GM18873 (cell line): ENCODE measurements at regions not wholly inside any gene's neighbourhood (a gene's known extent, or its start where the extent isn't known, plus 50 kb on each side); places are given as distances from the start of the nearest gene placed in this dataset.

Source experiments
- ATAC-seq: cut with Tn5 transposase; IDR thresholded peaks from one replicate; pipeline ENCODE4 v1.9.1; 2021; ENCODE audit warnings: mild to moderate bottlenecking, moderate library complexity, moderate number of reproducible peaks; ENCODE audit not compliant: unreplicated experiment, low FRiP score

DNA sequence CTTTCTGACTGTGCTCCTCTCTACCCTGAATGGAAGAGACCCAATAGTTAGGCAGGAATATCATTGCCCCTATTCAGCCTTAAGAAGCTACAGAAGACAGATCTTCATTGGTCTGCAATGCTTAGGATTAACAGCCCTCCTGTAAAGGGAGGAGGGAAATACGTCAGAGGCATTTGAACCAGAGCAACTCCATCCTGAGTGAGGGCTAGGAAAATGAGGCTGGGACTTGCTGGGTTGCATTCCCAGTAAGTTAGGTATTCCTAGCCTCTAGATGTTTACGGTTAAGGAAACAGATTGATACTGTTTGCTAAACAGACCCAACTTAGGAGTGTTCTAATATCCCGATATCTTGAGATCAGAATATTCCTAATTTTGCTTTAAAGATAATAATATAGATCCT is 63.5 kb downstream of the PCDH18 start:
- no peak for ATAC-seq

DNA sequence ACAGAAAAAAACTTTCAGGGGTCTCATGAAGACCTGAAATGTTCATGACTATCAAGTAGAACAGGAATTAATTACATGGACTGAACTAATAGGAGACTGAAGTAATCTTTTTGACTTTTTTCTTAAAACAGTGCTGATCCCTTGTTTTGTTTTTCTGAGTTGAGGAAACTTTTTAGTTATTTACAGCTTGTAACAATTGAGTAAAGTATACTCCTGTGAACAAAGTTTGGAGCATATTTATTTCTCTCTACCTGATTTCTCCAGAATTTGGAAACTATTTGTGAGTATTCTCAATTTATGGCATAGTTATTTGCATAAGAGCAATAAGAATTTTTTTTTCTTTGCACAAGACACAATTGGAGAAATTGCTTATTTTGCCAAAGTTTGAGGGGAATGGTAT is 64.8 kb downstream of the PCDH18 start:
- ATAC-seq = no peak

DNA sequence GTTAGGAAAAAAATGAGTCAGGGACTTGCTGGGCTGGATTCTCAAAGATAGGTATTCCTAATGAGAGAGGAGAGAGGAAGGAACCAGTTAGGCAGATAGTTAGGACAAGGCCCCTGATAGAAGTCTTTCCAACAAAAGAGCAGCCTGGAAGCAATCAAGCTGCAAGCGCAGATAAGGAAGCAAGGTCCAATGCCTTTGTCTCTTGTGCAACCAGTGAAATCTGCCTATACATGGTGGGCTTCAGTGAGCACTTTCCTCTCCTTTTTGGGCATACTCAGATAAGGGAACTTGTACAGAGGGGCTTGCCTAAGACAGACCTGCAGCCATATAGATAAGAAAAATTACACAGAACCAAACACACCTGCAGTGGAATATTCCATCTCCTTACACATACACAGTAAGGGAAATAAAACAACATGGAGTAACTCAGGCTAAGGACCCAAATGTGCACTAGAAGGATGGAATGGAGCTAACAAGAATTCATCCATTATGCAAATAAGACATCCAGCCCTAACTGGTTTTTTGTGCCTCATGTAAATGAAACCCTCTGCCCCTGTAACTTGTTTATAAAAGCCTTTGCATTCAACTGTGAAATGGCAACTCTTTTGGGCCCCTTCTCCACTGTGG is 68.8 kb downstream of the PCDH18 start:
- no peak for ATAC-seq

DNA sequence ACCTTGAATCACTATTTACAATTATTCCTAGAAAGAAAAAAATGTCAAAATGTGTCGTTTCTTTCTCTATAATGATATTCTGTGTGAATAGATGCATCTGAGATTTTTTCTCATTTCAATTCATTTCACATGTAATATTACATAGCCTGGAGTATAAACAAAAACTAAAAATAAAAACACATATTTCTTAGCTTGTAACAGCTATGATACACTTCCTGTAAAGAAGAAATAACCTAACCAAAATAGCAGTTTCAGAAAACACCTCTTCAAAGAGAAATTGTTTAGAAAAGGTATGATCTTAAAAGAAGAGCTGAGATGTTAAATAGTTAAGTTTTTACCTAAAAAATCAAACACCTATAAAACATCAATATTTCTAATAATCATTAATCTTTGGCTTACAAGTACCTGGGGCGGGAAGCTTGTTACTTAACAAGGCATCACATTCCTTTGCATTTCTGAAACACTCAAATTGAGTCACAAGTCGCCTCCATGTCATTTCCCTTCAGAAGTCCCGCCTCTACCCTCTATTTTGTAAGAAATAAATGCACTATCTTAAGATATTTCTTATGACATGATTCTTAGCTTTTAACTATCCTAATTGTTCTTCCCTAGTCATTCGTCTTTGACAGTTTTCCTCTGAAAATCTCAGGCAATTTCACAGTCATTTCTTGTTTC is 76.5 kb downstream of the PCDH18 start:
- no peak for ATAC-seq

DNA sequence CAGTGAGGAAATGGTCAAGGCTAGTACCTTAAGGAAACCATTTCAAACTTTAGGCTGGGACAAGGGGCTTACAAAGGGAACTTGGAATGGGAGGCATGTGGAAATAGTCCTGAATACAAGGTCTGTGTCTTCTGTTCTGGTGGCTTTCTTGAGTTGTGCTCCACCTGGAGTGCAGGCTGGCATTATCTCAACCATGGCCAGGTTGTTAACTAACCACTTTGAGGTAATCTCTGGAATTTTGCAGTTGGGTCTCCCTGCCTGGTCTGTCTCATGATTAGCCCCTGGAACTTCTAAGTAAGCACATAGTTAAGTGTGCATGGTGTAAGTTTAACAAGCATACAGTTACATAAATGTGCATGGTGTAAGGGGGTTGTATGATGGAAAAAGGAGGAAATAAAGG is 77.5 kb downstream of the PCDH18 start:
- ATAC-seq = no peak

DNA sequence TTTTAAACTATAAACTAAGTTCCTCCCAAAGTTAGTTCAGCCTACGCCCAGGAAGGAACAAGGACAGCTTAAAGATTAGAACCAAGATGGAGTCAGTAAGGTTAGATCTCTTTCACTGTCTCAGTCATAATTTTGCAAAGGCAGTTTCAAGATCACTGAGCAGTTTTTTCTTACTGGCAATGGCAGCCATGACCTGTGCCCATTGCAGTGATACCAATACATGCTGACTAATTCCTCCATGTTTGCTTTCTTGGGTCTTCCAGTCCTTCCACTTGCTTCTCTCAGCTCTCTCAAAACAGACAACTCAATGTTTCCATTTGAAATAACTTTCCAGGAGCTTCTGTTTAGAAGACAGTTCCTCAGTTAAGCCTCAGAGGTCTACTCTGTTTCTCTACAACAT is 79.5 kb downstream of the PCDH18 start:
- ATAC-seq = no peak

DNA sequence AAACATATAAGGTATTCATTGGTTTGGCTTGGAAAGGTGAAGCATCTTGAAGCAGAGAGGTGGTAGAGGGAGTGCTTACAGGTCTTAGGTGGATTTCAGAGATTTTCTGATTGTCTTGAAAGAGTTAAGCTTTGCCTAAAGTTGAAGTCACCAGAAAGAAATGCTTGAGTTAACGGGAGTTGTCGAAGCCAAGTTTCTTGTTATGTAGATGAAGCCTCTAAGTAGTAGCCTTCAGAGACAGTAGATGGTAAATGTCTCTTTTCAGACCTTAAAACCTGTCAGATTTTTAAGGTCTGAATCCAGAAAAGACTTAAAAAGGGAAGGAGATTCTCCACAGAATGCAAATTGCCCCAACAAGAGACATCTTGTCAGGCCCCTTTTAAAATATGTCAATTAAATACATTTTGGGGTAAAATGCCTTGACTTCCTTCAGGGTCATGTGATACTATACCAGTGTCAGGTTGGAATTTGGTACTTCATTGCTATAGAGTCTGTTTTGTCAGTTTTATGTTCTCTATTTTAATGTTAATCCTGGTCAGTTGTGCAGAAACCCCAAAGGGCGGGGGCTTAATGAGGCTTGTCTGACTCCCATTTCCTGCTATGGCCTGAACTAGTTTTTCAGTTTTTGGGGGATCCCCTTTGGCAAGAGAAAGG is 81.0 kb downstream of the PCDH18 start:
- no peak for ATAC-seq

DNA sequence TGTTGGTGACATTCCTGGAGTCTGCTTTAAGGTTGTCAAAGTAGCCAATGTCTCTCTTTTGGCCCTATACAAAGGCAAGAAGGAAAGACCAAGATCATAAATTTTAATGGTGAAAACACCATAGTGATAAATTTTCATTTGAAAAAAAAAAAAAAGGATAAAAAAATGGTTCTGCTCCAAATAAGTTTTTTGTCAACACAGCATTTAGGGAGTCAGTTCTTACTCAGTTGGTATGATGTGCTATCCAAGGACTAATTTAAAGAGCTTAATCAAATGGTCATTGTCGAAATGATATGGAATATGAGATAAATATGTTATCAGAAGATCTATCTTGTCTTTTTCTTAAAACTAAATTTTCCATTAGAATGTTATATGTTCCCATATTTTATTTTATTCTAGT is 83.9 kb downstream of the PCDH18 start:
- ATAC-seq = no peak

DNA sequence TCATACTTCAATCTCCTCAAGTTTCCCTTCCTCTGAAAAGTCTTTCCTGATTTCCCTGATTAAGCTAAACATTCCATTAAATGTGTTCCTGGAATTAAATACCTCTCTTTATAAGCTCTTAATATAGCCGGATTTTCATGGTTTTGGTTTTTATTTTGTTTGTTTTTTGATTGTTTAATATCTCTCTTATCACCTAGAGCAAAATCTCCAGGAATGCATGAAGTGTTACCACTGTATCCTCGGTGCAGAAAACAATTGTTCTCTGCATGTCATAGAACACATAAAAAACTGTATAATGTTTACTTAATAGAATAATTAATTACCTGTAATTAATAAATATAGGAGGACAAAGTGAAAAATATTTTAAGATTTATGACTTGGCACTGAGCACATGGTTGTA is 86.2 kb downstream of the PCDH18 start:
- no peak for ATAC-seq

DNA sequence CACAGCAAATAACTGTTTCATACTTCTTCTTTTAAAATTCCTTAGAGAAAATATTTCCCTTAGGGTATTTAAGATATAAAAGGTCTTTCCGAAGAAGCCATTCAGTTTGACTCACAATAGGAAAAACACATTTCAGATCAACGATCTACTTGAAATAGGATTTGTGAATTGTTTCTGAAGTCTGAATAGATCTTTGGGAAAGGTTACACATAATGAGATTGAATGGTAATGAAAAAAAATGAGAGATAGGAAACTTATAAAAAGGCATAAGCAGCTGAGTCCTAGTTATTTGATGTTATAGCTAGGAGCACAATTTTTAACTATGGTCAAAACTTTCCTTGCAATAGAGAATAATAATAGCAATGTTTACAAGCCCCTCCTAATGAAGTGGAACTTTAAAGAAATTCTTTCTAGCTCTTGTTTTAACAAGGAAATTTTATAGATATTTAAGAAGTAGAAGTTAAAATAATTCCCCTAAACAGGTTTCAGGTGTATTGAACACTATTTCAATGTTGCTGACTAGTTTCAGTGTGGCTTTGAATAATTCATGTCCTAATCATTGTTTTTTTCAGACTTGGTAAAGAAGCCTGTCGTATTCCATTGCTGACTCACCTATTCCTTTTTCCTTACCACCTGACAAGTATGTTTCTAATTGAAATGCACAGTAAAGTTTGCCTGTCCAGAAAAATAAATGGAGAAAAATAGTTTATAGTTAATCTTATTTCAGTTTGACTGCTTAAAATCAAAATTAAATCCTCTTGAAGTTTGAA is 89.1 kb downstream of the PCDH18 start:
- no peak for ATAC-seq

DNA sequence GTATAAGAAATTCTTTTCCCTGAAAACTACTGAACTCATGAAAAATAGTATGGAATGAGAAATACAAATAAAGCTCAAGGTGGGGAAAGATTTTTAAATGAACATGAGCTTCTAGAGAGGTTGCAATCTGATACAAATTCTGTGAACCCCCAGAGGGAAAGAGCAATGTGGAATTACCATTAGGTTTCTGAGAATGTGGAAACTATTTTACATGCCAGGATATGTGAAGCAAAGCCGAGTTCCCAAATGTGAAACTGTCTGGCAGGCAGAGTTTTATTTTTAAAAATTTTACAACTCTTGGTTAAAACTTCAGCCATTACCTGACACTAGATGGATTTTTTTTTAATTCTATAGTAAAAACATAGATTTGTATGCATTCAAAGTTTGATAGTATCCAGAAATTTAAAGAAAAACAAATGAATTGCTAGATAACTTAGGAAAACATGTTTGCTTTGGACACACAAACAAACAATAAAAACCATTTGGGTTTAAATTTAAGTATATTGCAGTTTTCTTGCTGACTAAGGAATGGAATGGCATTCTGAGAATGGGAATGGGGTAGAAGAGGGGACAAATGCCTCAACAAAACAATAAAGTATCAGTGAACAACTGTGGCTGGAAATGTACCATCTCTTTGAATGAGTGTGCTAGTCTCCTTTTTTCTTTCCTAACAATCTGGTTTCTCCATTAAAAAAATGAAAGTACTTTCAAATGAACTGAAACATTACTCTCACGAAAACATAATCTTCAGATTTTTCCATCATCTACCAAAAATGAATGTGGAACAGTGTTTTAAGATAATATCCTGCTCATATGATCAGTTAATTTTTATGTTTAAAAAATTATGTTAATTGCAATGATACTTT is 99.6 kb downstream of the PCDH18 start:
- no peak for ATAC-seq

DNA sequence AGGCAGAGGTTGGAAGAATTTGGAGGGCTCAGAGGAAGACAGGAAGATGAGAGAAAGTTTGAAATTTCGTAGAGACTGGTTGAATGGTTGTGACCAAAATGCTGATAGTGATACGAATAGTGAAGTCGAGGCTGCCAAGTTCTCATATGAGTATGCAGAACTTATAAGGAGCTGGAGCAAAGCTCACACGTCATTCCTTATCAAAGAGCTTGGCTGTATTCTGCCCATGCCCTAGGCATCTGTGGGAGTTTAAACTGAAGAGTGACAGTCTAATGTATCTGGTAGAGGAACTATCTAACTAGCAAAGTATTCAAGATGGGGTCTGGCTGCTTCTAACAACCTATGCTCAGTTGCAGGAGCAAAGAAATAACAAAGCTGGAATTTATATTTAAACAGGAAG is 102.1 kb downstream of the PCDH18 start:
- no peak for ATAC-seq

DNA sequence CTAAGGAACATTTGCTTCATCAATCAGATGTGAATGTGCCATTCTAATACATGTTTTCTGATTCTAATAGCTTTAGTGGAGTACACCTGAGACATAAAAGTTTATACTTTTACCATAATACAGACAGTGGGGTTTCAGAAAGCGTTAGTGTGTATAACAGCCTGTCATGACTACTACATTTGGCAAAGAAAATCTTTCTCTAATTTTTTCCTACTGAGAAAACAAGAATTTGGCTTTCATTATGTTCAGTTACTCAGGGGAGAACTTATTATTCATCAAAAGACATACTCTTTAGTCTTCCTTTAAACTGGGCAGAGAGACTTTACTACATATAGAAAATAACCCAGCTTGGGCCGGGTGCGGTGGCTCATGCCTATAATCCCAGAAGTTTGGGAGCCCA is 104.9 kb downstream of the PCDH18 start:
- ATAC-seq = no peak

DNA sequence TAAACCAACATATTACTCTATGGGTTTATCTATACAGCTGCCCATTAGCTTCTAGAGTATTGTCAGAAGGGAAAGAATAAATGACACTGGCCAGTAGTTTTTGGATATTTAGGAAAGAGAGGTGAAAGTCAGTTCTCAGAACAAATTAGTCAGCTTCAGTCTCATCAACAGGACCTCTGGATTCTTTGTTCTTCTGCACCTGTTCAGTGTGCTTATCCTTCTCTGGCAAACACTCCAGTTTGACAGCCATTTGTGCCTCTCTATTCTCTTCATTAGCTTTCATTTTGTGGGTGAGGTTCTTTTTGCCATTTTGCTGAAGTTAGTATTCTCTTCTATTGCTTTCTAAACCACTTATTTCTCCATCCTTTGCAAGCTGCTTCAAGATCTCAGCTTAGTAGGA is 107.0 kb downstream of the PCDH18 start:
- no peak for ATAC-seq

DNA sequence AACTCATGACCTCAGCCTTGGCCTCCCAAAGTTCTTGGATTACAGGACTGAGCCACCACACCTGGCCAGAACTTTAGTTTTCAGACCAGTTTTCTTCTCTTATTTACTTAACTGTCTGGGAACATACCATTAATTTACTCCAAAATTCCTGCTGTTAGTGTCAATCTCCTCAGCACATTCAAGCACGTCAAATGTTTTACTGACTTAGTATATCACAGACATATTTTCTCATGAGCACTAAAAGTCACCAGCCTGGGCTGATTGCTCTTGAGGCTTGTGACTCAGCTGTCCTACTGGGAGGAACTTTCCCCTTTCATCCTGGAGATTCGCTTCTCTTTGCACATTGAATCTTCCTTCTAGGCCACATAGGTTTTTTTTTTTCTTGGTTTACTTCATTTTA is 109.6 kb downstream of the PCDH18 start:
- no peak for ATAC-seq

DNA sequence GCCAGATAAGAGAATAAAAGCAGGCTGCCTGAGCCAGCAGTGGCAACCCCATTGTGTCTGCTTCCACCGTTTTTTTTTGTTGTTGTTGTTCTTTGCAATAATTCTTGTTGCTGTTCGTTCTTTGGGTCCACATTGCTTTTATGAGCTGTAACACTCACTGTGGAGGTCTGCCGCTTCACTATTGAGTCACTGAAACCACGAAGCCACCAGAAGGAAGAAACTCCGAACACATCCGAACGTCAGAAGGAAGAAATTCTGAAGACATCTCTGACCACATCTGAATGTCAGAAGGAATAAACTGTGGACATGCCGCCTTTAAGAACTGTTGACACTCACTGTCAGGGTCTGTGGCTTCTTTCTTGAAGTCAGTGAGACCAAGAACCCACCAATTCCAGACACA is 110.5 kb downstream of the PCDH18 start:
- ATAC-seq = no peak

DNA sequence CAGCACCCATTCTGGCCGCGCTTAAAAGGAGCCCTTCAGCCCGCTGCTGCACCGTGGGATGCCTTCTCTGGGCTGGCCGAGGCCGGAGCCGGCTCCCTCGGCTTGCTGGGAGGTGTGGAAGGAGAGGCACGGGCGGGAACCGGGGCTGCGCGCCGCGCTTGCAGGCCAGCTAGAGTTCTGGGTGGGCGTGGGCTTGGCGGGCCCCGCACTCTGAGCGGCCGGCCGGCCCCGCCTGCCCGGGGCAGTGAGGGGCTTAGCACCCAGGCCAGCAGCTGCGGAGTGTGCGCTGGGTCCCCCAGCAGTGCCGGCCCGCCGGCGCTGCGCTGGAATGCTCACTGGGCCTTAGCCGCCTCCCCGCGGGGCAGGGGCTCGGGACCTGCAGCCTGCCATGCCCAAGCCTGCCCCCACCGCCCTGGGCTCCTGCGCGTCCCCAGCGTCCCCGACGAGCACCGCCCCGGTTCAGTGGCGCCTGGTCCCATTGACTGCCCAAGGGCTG is 111.3 kb downstream of the PCDH18 start:
- ATAC-seq = no peak

DNA sequence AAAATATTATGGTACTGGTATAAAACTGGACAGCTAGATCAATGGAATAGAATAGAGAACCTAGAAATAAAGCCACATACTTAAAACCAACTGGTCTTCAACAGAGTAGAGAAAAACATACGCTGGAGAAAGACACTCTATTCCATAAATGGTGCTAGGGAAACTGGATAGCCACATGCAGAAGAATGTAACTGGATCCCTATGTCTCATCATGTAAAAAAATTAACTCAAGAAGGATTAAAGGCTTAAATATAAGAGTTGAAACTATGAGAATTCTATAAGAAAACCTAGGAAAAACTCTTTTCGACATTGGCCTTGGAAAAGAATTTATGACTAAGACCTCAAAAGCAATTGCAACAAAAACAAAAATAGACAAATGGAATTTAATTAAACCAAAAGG is 114.6 kb downstream of the PCDH18 start:
- ATAC-seq = no peak

DNA sequence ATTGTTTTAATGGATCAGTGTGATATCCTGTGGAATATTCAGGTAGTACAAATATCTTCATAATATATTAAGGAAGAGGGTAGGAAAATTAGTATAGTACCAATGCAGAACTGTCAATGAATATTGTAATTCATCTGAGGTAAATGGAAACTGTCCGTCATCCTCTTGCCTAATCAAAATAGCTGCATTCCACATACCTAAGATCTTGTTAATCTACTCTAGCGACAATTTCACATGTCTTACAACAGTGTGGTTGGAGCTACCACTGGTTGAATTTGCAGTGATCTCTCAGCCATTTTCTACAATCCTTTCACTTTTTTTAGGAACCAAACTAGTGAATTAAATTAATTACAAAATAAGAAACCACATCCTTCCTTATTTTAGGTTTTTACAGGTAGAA is 117.5 kb downstream of the PCDH18 start:
- no peak for ATAC-seq

DNA sequence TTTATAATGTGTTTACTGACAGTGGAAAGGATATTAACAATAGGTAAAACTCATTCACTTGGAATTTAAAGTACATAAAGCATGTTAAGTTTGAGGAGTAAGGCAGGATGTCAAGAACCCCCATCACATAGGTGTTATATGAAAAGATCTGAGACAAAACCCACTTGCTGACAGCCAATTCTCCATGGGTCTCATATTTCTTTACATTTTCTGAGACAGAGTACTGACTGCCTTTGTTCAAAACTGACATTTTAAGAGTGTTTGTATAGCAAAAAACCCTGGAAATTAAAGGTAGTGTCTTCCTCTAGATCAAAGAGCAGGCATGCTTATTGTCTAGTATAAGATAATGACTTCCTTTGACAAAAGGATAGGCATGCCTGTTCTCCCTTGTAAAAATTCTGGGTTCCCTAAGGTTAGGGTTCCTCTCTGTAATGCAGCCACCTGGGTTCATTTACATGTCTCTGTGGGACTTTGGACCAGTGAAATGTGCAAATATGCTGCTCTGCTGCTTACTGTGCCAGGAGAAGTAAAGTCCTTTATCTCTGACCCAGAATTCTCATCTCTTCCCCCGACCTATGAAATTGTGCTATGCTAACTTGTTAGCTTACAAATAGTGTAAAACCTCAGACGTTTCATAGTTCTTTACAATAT is 123.6 kb downstream of the PCDH18 start:
- ATAC-seq = no peak
